Type B pancreatic cell (in vitro differentiated cells): ENCODE measurements at regions not wholly inside any gene's neighbourhood (a gene's known extent, or its start where the extent isn't known, plus 50 kb on each side); places are given as distances from the start of the nearest gene placed in this dataset.

Source experiments
- DNase-seq: peaks from one replicate; pipeline ENCODE4 v3.0.0; 2021; ENCODE audit warnings: mixed read lengths; ENCODE audit not compliant: unreplicated experiment; ENCODE audit errors: extremely low spot score
- H3K27ac Mint-ChIP-seq: 2 replicates; pipeline ENCODE4 v1.8.0; 2021; ENCODE audit warnings: mild to moderate bottlenecking, mixed read lengths
- H3K27me3 Mint-ChIP-seq: 2 replicates; pipeline ENCODE4 v1.8.0; 2021; ENCODE audit warnings: mixed read lengths
- H3K36me3 Mint-ChIP-seq: 2 replicates; pipeline ENCODE4 v1.8.0; 2021; ENCODE audit warnings: mixed read lengths
- H3K4me1 Mint-ChIP-seq: one replicate; pipeline ENCODE4 v1.8.0; 2021; ENCODE audit warnings: mixed read lengths; ENCODE audit not compliant: unreplicated experiment
- H3K4me3 Mint-ChIP-seq: 2 replicates; pipeline ENCODE4 v1.8.0; 2021; ENCODE audit warnings: mild to moderate bottlenecking, mixed read lengths
- H3K9me3 Mint-ChIP-seq: 2 replicates; pipeline ENCODE4 v1.8.0; 2021; ENCODE audit warnings: mixed read lengths
- TF ChIP-seq, protein P1 (sequence below): fragments of 200-600 bp; sonication (generic); conservative IDR thresholded peaks from 2 replicates; pipeline ENCODE4 v1.5.0; 2021; ENCODE audit warnings: antibody characterized with exemption, mild to moderate bottlenecking

DNA sequence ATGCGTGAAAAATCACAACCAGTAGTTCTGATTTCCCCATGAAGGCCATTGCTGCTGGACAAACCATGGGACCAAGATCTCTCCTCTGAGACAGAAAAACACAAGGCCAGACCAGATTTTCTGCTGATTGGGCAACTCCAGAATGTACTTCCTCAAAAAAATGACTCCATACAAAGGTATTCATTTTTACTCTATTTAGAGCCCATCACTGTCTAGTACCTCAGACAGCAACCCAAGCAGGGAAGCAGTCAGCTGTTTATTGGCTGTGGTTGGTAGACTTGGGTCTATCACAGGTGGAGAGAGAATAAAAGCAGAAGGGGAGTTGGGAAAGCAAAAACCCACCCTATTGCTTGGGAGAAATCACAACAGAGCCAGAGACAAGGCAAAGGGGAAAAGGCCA, 219.9 kb downstream of the PIK3C3 start:
- peaks cover 4% of the 10 kb centered on the region for H3K9me3 Mint-ChIP-seq
- DNase-seq, result no peak
- TF ChIP-seq, protein P1, sequence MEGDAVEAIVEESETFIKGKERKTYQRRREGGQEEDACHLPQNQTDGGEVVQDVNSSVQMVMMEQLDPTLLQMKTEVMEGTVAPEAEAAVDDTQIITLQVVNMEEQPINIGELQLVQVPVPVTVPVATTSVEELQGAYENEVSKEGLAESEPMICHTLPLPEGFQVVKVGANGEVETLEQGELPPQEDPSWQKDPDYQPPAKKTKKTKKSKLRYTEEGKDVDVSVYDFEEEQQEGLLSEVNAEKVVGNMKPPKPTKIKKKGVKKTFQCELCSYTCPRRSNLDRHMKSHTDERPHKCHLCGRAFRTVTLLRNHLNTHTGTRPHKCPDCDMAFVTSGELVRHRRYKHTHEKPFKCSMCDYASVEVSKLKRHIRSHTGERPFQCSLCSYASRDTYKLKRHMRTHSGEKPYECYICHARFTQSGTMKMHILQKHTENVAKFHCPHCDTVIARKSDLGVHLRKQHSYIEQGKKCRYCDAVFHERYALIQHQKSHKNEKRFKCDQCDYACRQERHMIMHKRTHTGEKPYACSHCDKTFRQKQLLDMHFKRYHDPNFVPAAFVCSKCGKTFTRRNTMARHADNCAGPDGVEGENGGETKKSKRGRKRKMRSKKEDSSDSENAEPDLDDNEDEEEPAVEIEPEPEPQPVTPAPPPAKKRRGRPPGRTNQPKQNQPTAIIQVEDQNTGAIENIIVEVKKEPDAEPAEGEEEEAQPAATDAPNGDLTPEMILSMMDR, result no peak

DNA sequence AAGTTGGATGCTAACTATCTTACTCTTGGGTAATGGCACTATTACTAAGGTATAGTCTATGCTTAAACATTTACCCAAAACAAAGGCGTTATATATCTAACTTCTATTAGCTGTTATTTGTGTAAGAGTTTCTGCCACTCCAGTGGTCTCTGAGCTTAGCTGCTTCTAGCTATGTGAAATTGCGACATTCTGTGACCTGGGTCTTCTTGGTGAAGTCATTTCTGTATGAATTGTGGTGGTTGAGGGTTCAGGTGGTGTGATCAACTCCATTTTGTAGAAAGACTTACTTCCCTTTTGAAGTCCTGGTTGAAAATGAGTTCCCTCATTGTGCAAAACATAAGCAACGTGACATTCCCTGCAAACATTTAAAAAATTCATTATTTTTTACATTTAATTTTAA, 221.6 kb downstream of the PIK3C3 start:
- Mint-ChIP-seq H3K27ac (no peak overlapping the region), H3K4me3 (no peak overlapping the region), H3K36me3 (no peaks in the 10 kb centered on the region)

More for the DNA sequence above, 219.9 kb downstream of the PIK3C3 start:
- no peaks in the 10 kb centered on the region for H3K4me1 Mint-ChIP-seq
- no peak overlapping the region for H3K4me3 Mint-ChIP-seq
- no peak overlapping the region for H3K27ac Mint-ChIP-seq
- H3K27me3 Mint-ChIP-seq, result no peaks in the 10 kb centered on the region
- H3K36me3 Mint-ChIP-seq, result no peaks in the 10 kb centered on the region

DNA sequence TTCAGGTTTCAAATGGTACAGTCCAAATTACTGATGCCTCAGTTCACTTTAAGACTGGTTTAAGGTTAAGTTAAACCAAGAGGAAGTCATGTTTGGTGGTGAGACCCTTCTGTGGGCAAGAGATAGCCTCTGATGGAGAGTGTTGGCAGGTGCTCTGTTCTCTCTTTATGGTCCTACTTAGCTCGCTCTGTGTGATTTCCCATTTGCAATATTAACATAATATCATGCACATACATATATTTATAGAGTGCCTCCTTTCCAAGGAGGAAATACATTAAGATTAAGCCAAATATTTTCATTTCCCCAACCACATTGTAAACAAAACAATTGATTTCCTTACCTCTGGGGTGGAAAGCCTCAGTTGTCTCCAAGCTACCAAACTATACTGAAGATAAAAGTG, 222.4 kb downstream of the PIK3C3 start:
- Mint-ChIP-seq H3K36me3 (no peaks in the 10 kb centered on the region), H3K4me1 (no peaks in the 10 kb centered on the region), H3K27ac (no peak overlapping the region), H3K4me3 (no peak overlapping the region), H3K27me3 (no peaks in the 10 kb centered on the region), H3K9me3 (peaks cover 4% of the 10 kb centered on the region)
- no peak for DNase-seq
- TF ChIP-seq, protein P1, result no peak

More for the DNA sequence above, 221.6 kb downstream of the PIK3C3 start:
- no peak for DNase-seq
- Mint-ChIP-seq H3K27me3 (no peaks in the 10 kb centered on the region), H3K4me1 (no peaks in the 10 kb centered on the region), H3K9me3 (peaks cover 4% of the 10 kb centered on the region)
- TF ChIP-seq, protein P1, result no peak

DNA sequence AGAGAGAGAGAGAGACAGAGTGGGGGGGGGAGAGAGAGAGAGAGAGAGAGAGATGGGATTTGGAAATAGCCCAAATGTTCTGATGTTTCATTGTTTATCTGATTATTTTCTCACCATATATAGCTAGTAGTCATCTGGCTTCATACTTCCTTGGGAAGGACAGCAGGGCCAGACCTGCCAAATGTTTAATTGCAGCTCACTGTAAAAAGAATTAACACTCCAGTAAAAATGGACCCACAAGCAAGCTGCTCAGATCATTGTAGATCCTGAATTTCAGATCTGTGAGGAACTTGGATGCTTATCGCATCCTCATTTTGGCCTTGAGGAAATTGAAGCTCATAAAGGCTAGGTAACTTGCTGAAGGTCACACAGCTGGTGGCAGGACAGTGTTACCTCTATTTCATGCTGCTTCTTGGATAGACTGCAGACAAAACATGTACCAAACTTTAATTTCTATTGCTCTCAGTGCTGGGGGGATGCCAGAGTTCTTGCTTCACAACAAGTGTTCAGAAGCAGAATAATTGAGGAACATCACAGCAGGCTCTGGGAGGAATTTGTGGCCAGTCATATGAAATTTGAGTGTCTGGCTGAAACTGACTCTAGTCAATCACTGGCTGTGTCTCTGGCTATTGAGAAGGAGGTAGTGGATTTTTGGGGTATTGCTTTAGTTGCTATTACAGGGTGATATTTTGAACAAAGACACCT, 223.5 kb downstream of the PIK3C3 start:
- Mint-ChIP-seq H3K4me3 (no peak overlapping the region), H3K36me3 (no peaks in the 10 kb centered on the region), H3K27ac (no peak overlapping the region), H3K4me1 (no peaks in the 10 kb centered on the region), H3K27me3 (no peaks in the 10 kb centered on the region), H3K9me3 (peaks cover 4% of the 10 kb centered on the region)
- DNase-seq, result no peak
- TF ChIP-seq, protein P1, result no peak

DNA sequence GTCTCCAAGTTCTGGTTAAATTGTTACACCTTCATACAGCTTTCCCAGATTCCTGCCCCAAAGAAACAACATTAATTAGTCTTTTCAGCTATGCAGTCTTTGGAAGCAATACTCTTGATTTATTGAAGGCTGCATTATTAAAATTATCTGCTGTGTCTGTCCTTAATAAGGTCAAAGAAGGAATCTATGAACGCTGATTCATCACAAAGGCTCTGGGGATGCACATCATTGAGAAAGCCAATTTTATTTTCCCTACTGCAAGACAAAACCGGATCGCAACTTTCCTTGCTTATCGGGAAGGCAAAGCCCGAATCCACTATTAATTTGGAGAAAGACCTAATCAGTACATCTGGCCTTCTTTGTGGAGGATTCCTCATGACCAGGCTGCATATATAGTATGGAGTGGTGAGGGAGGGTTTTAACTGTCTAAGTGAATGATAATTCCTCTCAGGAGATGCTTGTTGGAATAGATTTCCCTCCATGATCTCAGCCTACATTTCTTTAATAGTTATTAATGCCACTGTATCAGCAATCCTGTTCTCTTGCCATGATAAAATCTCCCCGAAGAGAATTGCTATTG, 224.6 kb downstream of the PIK3C3 start:
- no peaks in the 10 kb centered on the region for H3K4me1 Mint-ChIP-seq
- peaks cover 5% of the 10 kb centered on the region for H3K36me3 Mint-ChIP-seq
- no peak for DNase-seq
- TF ChIP-seq, protein P1, result no peak
- no peak overlapping the region for H3K4me3 Mint-ChIP-seq
- no peaks in the 10 kb centered on the region for H3K27me3 Mint-ChIP-seq
- peaks cover 4% of the 10 kb centered on the region for H3K9me3 Mint-ChIP-seq
- no peak overlapping the region for H3K27ac Mint-ChIP-seq
